MCF 10A (cell line): ENCODE measurements at regions not wholly inside any gene's neighbourhood (a gene's known extent, or its start where the extent isn't known, plus 50 kb on each side); places are given as distances from the start of the nearest gene placed in this dataset.

Experiments used
- BruUV-seq: library from RNA; stranded (reverse); fragments of 400-500 nt; replicated peaks from 2 replicates; lab custom pipeline; 2021; lab: Mats Ljungman, UMichigan
- CTCF ChIA-PET: fragments of 300-600 bp; sonication (Branson Sonifier 250); formaldehyde crosslinking; extraction: SDS; loops from one replicate; lab custom pipeline; 2021; ENCODE audit warnings: antibody characterized with exemption, inconsistent platforms; lab: Yijun Ruan, JAX
- POLR2A ChIA-PET: fragments of 300-600, 350-650 bp; sonication (Branson Sonifier 250); formaldehyde crosslinking; extraction: SDS; loops from one replicate; lab custom pipeline; 2020; ENCODE audit warnings: antibody characterized with exemption, inconsistent platforms; lab: Yijun Ruan, JAX
- DNase-seq: peaks from one replicate; pipeline ENCODE4 v3.0.0-alpha.2; 2018; ENCODE audit not compliant: unreplicated experiment
- H3K27ac Mint-ChIP-seq: one replicate; pipeline ENCODE4 v1.8.0; 2022; ENCODE audit warnings: mild to moderate bottlenecking, low read depth, mixed read lengths; ENCODE audit not compliant: unreplicated experiment
- H3K27me3 Mint-ChIP-seq: one replicate; pipeline ENCODE4 v1.8.0; 2022; ENCODE audit warnings: mixed read lengths; ENCODE audit not compliant: insufficient read depth, unreplicated experiment
- H3K36me3 Mint-ChIP-seq: one replicate; pipeline ENCODE4 v1.8.0; 2022; ENCODE audit warnings: mild to moderate bottlenecking, moderate library complexity, mixed read lengths; ENCODE audit not compliant: insufficient read depth, unreplicated experiment
- H3K4me1 Mint-ChIP-seq: one replicate; pipeline ENCODE4 v1.8.0; 2022; ENCODE audit warnings: mixed read lengths; ENCODE audit not compliant: insufficient read depth, unreplicated experiment
- H3K4me3 Mint-ChIP-seq: one replicate; pipeline ENCODE4 v1.8.0; 2022; ENCODE audit warnings: mild to moderate bottlenecking, moderate library complexity, mixed read lengths; ENCODE audit not compliant: unreplicated experiment
- H3K9me3 Mint-ChIP-seq: one replicate; pipeline ENCODE4 v1.8.0; 2022; ENCODE audit warnings: mixed read lengths; ENCODE audit not compliant: unreplicated experiment
- intact Hi-C: fragments of 100-400 bp; cut with micrococcal nuclease; formaldehyde crosslinking; loops from 2 replicates; pipeline ENCODE4 v1.14.1; 2022
- TF ChIP-seq, protein P1 (sequence below): fragments of 200-600 bp; IDR thresholded peaks from one replicate; pipeline ENCODE4 v1.8.0; 2022; ENCODE audit warnings: antibody characterized with exemption, mild to moderate bottlenecking; ENCODE audit not compliant: unreplicated experiment

DNA sequence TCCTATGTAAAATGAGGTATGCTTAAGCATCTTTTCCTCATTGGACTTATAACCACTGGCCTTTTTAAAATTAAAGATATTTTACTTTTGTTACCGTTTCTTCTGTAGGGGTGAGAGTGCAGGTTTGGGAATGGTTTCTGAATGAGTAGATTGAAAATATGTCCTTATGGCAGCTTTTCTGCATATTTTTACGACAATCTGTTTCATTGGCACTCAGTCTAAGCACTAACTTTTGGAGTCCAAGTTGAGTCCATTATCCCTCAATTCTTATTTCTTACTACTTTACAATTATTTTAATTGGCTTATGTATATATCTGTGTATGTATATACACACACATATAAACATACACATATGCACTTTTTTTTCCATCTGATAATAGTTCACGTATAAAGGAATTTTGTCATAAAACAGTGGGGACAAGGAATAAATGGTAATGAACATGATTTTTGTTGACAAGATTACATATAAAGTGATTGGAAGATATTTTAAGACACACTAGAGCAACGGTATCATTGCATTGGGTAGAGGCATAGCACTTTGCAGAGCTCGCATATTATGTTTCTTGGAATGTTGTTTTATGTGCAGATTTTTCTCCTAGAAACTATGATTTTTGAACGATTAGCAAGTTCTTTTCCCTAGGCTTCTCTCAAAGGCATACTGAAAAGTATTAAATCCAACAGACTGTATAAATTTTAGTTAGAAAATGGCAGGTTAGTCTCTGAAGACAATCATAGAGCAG is 133.0 kb downstream of the FAT4 start:
- POLR2A ChIA-PET: no interaction called here
- TF ChIP-seq, protein P1, sequence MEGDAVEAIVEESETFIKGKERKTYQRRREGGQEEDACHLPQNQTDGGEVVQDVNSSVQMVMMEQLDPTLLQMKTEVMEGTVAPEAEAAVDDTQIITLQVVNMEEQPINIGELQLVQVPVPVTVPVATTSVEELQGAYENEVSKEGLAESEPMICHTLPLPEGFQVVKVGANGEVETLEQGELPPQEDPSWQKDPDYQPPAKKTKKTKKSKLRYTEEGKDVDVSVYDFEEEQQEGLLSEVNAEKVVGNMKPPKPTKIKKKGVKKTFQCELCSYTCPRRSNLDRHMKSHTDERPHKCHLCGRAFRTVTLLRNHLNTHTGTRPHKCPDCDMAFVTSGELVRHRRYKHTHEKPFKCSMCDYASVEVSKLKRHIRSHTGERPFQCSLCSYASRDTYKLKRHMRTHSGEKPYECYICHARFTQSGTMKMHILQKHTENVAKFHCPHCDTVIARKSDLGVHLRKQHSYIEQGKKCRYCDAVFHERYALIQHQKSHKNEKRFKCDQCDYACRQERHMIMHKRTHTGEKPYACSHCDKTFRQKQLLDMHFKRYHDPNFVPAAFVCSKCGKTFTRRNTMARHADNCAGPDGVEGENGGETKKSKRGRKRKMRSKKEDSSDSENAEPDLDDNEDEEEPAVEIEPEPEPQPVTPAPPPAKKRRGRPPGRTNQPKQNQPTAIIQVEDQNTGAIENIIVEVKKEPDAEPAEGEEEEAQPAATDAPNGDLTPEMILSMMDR: no peak
- H3K27ac Mint-ChIP-seq: no peak overlapping the region
- no TSS peak for BruUV-seq
- no peak overlapping the region for H3K4me3 Mint-ChIP-seq
- CTCF ChIA-PET: no interaction called here
- peaks cover 29% of the 10 kb centered on the region for H3K36me3 Mint-ChIP-seq
- no peaks in the 10 kb centered on the region for H3K27me3 Mint-ChIP-seq
- H3K9me3 Mint-ChIP-seq: no peaks in the 10 kb centered on the region
- H3K4me1 Mint-ChIP-seq: no peaks in the 10 kb centered on the region
- DNase-seq: no peak
- intact Hi-C loops: no loop called here

DNA sequence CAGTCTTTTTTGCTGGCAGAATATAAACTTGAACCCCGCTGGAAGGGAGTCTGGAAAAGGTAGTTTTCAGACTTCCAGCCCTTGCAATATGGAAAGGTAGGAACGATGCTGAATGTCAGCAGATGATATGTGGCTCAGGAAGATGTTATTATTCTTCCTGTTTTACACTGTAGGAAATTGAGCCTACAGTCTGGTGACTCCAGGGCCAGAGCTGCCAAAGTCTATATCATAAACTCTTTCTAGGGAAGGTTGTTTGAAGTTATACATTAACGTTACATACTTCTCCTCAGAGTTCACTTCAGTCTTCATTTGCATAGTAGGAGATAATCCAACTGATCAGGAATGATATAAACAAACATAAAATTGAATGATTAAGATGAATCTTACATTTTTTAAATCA is 141.3 kb downstream of the FAT4 start:
- Mint-ChIP-seq H3K4me1 (no peaks in the 10 kb centered on the region), H3K36me3 (peaks cover 6% of the 10 kb centered on the region), H3K27me3 (no peaks in the 10 kb centered on the region), H3K9me3 (no peaks in the 10 kb centered on the region), H3K4me3 (no peak overlapping the region), H3K27ac (no peak overlapping the region)
- intact Hi-C loops: loop anchor here (10.0 kb wide), 1 partner anchor 141 kb away; the partner anchor contains the start of gene FAT4
- DNase-seq: no peak
- ChIA-PET POLR2A (no interaction called here), CTCF (interaction anchor here (1.0 to 1.1 kb wide), 2 partner anchors 134 to 142 kb away, joined by 3 read pairs; no protein-coding TSS in a partner anchor)
- BruUV-seq: no TSS peak
- TF ChIP-seq, protein P1: no peak

DNA sequence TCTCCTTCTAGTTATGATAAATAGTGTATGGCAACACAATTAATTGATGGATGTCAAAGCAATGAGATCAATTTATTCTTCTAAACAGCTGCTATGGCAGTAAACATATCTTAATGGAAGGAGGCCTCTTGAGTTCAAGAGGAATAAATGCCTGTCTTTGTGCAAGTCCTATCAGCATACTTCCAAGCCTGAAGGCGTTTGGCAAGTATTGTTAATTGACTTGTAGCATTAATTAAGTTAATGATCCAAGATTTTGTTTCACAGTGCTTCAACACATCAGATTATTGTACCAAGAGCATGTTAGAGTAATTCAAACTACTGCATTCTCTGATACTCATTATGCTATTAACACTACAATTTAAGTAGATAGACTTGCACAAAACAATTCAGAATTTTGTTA is 144.8 kb downstream of the FAT4 start:
- Mint-ChIP-seq H3K4me3 (no peak overlapping the region), H3K27ac (no peak overlapping the region), H3K27me3 (no peaks in the 10 kb centered on the region), H3K4me1 (no peaks in the 10 kb centered on the region), H3K36me3 (peaks cover 6% of the 10 kb centered on the region), H3K9me3 (no peaks in the 10 kb centered on the region)
- ChIA-PET CTCF (no interaction called here), POLR2A (no interaction called here)
- BruUV-seq: no TSS peak
- TF ChIP-seq, protein P1: no peak
- intact Hi-C loops: loop anchor here (10.0 kb wide), 1 partner anchor 145 kb away; the partner anchor contains the start of gene FAT4
- no peak for DNase-seq

DNA sequence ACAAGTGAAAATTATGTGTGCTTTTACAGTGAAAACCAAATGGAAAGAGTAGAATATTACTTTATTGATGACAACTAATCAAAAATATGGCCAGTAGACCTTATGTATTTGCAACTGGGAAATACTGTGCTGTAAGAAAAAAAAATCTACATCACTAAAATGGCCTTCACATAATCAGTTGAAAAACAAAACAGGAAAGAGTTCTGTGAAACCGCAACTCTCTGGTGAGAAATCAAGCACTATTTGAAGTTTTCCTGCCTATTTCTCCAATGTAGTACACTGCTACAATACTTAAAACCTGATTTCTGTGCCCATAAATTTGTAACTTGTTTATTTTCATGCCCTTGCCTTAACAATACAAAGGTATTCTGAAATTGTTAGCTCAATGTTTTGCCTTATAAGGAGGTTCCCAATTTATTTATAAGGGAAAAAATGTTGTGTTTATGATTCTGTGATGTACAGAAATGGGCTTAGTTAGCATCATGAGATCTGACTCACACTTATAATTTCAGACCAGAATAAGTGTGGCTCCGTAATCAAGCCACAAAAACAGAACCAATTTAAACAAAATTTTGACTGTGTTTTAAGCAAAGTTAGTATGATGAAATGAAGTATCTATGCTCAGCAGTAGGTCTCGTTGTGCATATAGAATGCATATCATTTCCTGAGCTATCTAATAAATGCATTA is 147.1 kb downstream of the FAT4 start:
- Mint-ChIP-seq H3K36me3 (peaks cover 6% of the 10 kb centered on the region), H3K4me3 (no peak overlapping the region), H3K27ac (no peak overlapping the region), H3K9me3 (no peaks in the 10 kb centered on the region), H3K27me3 (no peaks in the 10 kb centered on the region), H3K4me1 (no peaks in the 10 kb centered on the region)
- POLR2A ChIA-PET: no interaction called here
- TF ChIP-seq, protein P1: no peak
- CTCF ChIA-PET: no interaction called here
- intact Hi-C loops: no loop called here
- BruUV-seq: no TSS peak
- no peak for DNase-seq
